IPS-20b (cell line): ENCODE measurements at regions not wholly inside any gene's neighbourhood (a gene's known extent, or its start where the extent isn't known, plus 50 kb on each side); places are given as distances from the start of the nearest gene placed in this dataset.
A peak's percentile ranks its signal among the peaks of the same experiment; 100 is the strongest.
"Not testable (repeated sequence)": the region's sequence is repeated elsewhere in the genome, so short reads cannot be mapped to it uniquely, and the experiment has no call there.

ENCODE experiments used
- H3K27ac ChIP-seq: one replicate; pipeline ENCODE4 v1.5.1; 2013; ENCODE audit warnings: low read length
- H3K27me3 ChIP-seq: 2 replicates; pipeline ENCODE4 v1.6.1; 2013; ENCODE audit warnings: mild to moderate bottlenecking, low read length, inconsistent platforms; ENCODE audit not compliant: insufficient read depth
- H3K36me3 ChIP-seq: 2 replicates; pipeline ENCODE4 v1.6.1; 2013; ENCODE audit warnings: low read depth, mild to moderate bottlenecking, inconsistent platforms, low read length, moderate library complexity; ENCODE audit not compliant: insufficient read depth
- H3K4me1 ChIP-seq: 2 replicates; pipeline ENCODE4 v1.6.1; 2013; ENCODE audit warnings: mild to moderate bottlenecking, control low read depth, inconsistent platforms, low read length, moderate library complexity; ENCODE audit not compliant: insufficient read depth
- H3K4me3 ChIP-seq: 2 replicates; pipeline ENCODE4 v1.5.1; 2013; ENCODE audit warnings: mild to moderate bottlenecking, low read length, inconsistent platforms
- H3K9ac ChIP-seq: 2 replicates; pipeline ENCODE4 v1.6.1; 2013; ENCODE audit warnings: low read depth, mild to moderate bottlenecking, inconsistent platforms, low read length, moderate library complexity
- H3K9me3 ChIP-seq: 2 replicates; pipeline ENCODE4 v1.6.1; 2013; ENCODE audit warnings: mild to moderate bottlenecking, low read depth, low read length, inconsistent platforms; ENCODE audit not compliant: insufficient read depth

- H3K9me3 ChIP-seq: peaks cover 7% of the 10 kb centered on the region
- no peaks in the 10 kb centered on the region for H3K4me1 ChIP-seq
- H3K27ac ChIP-seq: no peak overlapping the region
- no peaks in the 10 kb centered on the region for H3K36me3 ChIP-seq
- no peaks in the 10 kb centered on the region for H3K27me3 ChIP-seq
- no peak overlapping the region for H3K9ac ChIP-seq
- H3K4me3 ChIP-seq: no peak overlapping the region
Measured at GRCh38 chr4:79141530-79141929, 184.3 kb downstream of the NAA11 start.

DNA sequence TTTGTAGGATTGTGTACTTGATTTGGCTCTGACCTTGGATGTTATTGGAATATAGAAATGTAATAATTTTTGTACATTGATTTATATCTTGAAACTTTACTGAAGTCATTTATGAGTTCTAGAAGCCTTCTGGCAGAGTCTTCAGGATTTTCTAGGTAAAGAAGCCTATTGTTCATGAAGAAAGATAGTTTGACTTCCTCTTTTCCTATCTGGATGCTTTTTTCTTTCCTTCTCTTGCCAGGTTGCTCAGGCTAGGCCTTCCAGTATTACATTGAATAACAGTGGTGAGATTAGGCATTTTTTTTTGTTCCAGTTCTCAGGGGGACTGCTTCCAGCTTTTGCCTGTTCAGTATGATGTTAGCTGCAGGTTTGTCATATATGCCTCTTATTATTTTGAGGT, 191.1 kb downstream of the NAA11 start:
- Histone ChIP-seq H3K27me3 (no peaks in the 10 kb centered on the region), H3K36me3 (no peaks in the 10 kb centered on the region), H3K4me1 (no peaks in the 10 kb centered on the region), H3K9me3 (0 out of 2 replicates have a peak, but pooled peaks cover 2% of the 10 kb centered on the region), H3K27ac (no peak overlapping the region), H3K4me3 (no peak overlapping the region), H3K9ac (no peak overlapping the region)

DNA sequence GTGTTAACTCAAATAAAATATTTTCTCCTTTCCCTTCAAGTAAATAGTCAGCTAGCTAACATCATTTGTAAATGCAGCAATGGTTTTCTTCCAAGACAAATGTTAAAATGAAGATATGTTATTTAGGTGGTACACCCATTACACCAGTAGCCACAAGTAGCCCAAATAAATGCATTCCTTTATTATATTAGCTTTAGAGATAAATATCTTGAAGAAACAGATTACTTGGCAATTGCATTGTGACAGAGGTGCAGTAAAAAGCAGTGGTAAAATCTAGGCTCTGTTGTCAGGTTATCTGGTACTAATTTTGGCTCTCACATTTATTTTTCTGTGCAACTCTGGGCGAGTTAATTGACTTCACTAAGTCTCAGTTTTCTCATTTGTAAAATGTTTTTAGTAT, 193.0 kb downstream of the NAA11 start:
- no peaks in the 10 kb centered on the region for H3K4me1 ChIP-seq
- 0 out of 2 replicates have a peak, but pooled peaks cover 2% of the 10 kb centered on the region for H3K9me3 ChIP-seq
- H3K9ac ChIP-seq: no peak overlapping the region
- H3K27me3 ChIP-seq: no peaks in the 10 kb centered on the region
- no peak overlapping the region for H3K27ac ChIP-seq
- H3K36me3 ChIP-seq: no peaks in the 10 kb centered on the region
- H3K4me3 ChIP-seq: no peak overlapping the region

DNA sequence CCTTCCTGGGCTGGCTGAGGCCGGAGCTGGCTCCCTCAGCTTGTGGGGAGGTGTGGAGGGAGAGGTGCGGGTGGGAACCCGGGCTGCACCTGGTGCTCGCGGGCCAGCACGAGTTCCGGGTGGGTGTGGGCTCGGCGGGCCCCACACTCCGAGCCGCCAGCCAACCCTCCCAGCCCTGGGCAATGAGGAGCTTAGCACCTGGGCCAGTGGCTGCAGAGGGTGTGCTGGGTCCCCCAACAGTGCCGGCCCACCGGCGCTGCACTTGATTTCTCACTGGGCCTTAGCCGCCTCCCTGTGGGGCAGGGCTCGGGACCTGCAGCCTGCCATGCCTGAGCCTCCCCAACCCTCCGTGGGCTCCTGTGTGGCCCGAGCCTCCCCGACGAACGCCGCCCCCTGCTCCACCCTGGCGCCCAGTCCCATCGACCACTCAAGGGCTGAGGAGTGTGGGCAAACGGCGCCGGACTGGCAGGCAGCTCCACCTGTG, 182.7 kb upstream of the PAQR3 start:
- Histone ChIP-seq H3K36me3 (no peaks in the 10 kb centered on the region), H3K9me3 (peaks cover 24% of the 10 kb centered on the region), H3K27ac (no peak overlapping the region), H3K4me3 (no peak overlapping the region), H3K9ac (no peak overlapping the region), H3K27me3 (no peaks in the 10 kb centered on the region), H3K4me1 (no peaks in the 10 kb centered on the region)

GRCh38 chr4:79121223-79121622, 182.0 kb upstream of the PAQR3 start:
- peaks cover 24% of the 10 kb centered on the region for H3K9me3 ChIP-seq
- no peak overlapping the region for H3K27ac ChIP-seq
- H3K36me3 ChIP-seq: no peaks in the 10 kb centered on the region

GRCh38 chr4:79117051-79117450, 177.8 kb upstream of the PAQR3 start:
- H3K27me3 ChIP-seq, H3K4me1 ChIP-seq, H3K36me3 ChIP-seq, H3K9ac ChIP-seq, H3K4me3 ChIP-seq, H3K27ac ChIP-seq: not testable (repeated sequence)
- H3K9me3 ChIP-seq: peaks cover 24% of the 10 kb centered on the region

More at GRCh38 chr4:79121223-79121622, 182.0 kb upstream of the PAQR3 start:
- no peaks in the 10 kb centered on the region for H3K4me1 ChIP-seq
- no peak overlapping the region for H3K9ac ChIP-seq
- no peaks in the 10 kb centered on the region for H3K27me3 ChIP-seq
- H3K4me3 ChIP-seq: no peak overlapping the region

DNA sequence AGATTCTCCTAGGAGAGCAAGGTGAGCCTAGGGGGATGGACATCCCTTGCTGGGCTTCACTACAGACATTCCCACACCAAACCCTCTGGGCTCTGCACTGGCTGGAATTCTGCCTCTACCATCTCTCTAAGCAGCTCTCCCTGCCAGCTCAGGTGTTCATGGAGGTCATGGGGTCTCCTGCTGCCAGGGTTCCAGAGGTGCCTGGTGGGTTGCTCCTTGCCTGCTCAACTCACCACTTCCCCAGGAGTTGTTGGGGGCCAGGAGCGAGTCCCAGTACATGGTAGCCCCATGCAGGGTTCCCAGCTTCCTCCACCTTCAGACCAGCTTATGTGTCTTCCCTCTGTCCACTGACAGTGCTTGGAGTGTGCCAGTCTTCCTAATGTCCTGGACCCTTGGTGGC, 167.8 kb upstream of the PAQR3 start:
- Histone ChIP-seq H3K27ac (no peak overlapping the region), H3K36me3 (no peaks in the 10 kb centered on the region), H3K9me3 (no peaks in the 10 kb centered on the region), H3K4me3 (no peak overlapping the region), H3K9ac (no peak overlapping the region), H3K27me3 (no peaks in the 10 kb centered on the region), H3K4me1 (peaks cover 6% of the 10 kb centered on the region; the same call in 1 of the 2 replicates)

DNA sequence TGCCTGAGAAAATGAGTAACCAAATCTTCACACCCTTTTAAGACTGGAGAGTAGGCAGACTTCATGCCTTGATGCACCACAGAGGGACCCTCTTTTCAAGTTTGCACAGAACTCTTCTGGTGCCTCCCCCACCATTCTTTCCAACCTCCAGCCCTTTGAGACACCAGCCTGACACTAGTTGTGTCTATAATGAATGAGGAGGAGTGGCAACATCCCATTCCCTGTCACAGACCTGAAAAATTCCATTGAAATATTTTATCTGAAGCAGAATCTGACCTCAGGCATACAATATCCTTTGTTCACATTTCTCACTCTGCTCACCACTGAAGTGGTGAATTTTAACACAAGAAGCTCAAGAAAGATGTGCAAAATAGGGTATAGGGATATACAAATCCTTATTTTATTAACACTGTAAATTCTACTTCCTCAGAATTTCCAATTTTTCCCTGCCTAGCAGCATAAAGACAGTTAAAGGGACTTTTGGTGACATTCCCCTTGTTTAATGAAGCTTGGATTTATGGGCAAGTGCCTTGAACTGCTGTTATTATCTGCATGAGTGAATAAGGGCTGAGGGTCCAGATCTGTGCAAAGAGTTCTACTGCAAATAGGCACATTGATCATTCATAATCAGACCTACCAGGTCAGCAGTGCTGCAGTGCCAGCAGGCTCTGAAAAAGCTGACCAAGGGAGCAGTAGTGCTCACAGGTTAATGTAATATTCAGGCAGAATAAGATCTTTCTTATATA, 149.9 kb upstream of the PAQR3 start:
- H3K9me3 ChIP-seq: no peaks in the 10 kb centered on the region

DNA sequence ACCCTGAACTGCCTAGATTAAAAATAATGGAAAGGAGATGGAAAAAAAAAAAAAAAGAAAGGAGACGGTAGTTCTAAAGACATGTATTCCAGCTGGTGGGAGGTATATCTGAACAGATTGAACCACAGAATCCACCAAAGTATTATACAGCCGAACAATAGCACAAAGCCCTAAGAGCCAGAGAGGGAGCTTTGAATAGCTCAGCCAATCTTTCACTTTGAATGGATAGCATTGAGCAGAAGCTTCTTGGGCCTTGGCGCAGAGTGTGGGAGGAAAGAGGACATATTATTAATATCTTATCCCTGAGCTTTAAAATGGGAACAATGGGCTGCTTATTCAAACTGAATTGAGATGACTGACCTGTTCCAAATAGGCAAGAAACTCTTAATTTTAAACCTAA, 147.8 kb upstream of the PAQR3 start:
- Histone ChIP-seq H3K9me3 (peaks cover 2% of the 10 kb centered on the region), H3K36me3 (no peaks in the 10 kb centered on the region), H3K4me1 (peaks cover 4% of the 10 kb centered on the region; the same call in 1 of the 2 replicates), H3K4me3 (no peak overlapping the region), H3K27ac (no peak overlapping the region), H3K9ac (no peak overlapping the region), H3K27me3 (no peaks in the 10 kb centered on the region)

More for the DNA sequence above, 149.9 kb upstream of the PAQR3 start:
- Histone ChIP-seq H3K27me3 (no peaks in the 10 kb centered on the region), H3K9ac (no peak overlapping the region), H3K4me3 (no peak overlapping the region), H3K27ac (no peak overlapping the region), H3K36me3 (no peaks in the 10 kb centered on the region), H3K4me1 (no peaks in the 10 kb centered on the region)

DNA sequence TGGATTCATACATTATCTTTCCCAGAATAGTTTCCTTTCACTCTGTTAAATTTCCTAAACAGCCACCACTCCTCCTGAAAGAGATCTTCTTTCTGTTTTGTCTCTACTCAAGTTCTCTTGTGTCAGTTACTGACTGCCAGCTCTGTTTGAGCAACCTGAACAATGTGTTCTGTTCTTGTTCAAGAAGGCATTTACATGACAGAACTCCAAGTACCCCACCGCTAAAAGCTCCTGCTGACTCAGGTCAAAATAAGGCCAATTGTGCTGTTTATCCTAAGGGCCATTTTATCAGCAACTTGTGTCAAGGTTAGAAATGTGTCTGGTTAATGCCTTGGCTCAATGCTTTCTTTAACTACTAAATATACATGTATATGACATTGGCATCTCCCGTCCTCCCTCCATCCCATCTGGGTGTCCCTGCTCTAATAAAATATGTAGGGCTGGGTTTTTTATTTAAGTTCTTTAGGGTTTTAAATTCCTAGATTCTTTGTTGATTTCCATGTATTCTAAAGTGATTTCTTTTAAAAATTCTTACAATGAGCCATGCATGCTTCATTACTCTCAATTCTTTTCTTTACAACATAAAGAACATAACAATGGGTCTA, 144.3 kb upstream of the PAQR3 start:
- Histone ChIP-seq H3K27me3 (no peaks in the 10 kb centered on the region), H3K36me3 (no peaks in the 10 kb centered on the region), H3K9ac (no peak overlapping the region), H3K4me1 (peaks cover 4% of the 10 kb centered on the region; the same call in 1 of the 2 replicates), H3K27ac (no peak overlapping the region), H3K4me3 (peak overlapping the region; percentile 14), H3K9me3 (peaks cover 9% of the 10 kb centered on the region)

DNA sequence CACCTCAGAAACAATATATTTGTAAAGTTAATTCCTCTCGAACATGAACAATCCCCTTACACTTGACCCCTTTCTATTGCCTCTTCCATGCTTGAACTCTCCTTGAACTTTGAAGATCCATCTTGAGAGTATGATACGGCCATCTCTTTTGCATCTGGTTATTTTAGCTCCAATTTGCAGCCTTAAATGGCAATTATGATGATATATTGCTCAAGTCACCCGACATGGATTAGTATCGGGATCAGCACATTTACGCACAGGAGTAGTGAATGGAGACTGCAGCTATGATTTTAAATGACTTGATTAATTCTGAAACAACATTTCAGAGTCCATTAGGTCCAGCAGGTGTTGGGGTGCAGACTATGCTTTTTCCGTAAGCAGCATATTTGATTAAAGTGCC, 143.8 kb upstream of the PAQR3 start:
- Histone ChIP-seq H3K4me3 (peak overlapping the region; percentile 14), H3K27me3 (no peaks in the 10 kb centered on the region), H3K9me3 (peaks cover 9% of the 10 kb centered on the region), H3K4me1 (peaks cover 4% of the 10 kb centered on the region; the same call in 1 of the 2 replicates), H3K9ac (no peak overlapping the region), H3K36me3 (no peaks in the 10 kb centered on the region), H3K27ac (no peak overlapping the region)

DNA sequence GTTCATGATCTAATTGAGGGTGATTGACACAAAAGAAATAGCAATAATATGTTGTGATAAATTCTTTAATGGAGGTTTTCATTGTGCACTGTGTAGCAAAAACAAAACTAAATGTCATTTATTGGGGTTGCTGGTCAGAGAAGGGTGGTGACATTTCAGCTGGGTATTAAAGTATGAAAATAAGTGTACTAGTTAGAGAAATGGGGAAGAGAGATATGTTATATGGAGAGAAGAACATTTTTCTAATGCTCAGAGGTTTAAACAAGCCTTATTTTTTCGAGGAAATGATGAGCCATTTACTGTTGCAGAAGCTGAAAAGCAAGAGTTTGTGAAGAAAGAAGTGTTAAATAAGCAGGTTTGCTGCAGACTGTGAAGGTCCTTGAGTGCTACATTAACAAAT, 142.7 kb upstream of the PAQR3 start:
- Histone ChIP-seq H3K9me3 (peaks cover 9% of the 10 kb centered on the region), H3K27me3 (no peaks in the 10 kb centered on the region), H3K9ac (no peak overlapping the region), H3K4me1 (peaks cover 4% of the 10 kb centered on the region; the same call in 1 of the 2 replicates), H3K4me3 (no peak overlapping the region), H3K36me3 (no peaks in the 10 kb centered on the region), H3K27ac (no peak overlapping the region)
